GM18519 (cell line): ENCODE measurements at regions not wholly inside any gene's neighbourhood (a gene's known extent, or its start where the extent isn't known, plus 50 kb on each side); places are given as distances from the start of the nearest gene placed in this dataset.

Experiments
- ATAC-seq: cut with Tn5 transposase; IDR thresholded peaks from one replicate; pipeline ENCODE4 v1.9.1; 2021; ENCODE audit warnings: mild to moderate bottlenecking, moderate library complexity; ENCODE audit not compliant: unreplicated experiment, low FRiP score

GRCh38 chr6:91633374-91634111, 1046.7 kb upstream of the MAP3K7 start:
- ATAC-seq = no peak

- ATAC-seq = no peak
These were observed 1045.4 kb upstream of the MAP3K7 start for GRCh38 chr6:91632308-91632707.

GRCh38 chr6:91631227-91631626, 1044.4 kb upstream of the MAP3K7 start:
- no peak for ATAC-seq

DNA sequence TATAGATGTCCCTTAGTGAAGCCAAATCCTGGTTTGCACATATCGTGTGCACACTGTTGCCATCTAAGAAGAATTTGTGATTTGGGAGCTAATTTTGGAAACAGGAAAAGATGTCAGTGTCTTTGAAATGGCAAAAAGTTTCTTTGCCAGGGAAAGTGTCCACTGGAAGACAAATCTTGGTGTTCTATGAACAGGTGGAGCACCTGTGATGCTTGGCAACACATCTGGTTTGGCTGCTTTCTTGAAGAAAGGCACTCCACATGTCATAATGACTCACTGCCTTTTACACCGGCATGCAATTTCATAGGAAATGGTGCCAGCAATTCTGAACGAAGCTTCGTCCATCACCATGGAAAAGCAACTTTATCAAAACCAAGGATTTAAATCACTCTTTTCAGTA, 1040.0 kb upstream of the MAP3K7 start:
- ATAC-seq = no peak

- no peak for ATAC-seq
These were observed 1026.6 kb upstream of the MAP3K7 start for GRCh38 chr6:91613481-91613880.

GRCh38 chr6:91611190-91611589, 1024.3 kb upstream of the MAP3K7 start:
- no peak for ATAC-seq

DNA sequence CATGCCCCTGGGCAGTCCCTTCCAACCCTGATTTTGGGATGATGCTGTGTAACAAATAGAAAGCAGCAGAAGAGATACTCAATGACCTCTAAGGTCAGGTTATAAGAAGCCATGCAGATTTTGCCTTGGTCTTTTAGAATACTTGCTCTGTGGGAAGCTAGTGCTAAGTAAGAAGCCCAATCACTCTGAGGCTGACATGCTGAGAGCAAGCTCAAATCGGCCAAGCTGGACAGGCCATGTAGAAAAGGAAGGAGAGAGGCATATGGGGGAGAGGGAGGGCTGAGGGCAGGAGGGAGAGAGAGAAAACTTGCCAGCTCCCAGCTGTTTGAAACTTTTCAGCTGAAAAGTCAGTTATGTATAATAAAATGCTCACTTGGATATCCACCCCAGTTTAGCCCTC, 1021.6 kb upstream of the MAP3K7 start:
- no peak for ATAC-seq

DNA sequence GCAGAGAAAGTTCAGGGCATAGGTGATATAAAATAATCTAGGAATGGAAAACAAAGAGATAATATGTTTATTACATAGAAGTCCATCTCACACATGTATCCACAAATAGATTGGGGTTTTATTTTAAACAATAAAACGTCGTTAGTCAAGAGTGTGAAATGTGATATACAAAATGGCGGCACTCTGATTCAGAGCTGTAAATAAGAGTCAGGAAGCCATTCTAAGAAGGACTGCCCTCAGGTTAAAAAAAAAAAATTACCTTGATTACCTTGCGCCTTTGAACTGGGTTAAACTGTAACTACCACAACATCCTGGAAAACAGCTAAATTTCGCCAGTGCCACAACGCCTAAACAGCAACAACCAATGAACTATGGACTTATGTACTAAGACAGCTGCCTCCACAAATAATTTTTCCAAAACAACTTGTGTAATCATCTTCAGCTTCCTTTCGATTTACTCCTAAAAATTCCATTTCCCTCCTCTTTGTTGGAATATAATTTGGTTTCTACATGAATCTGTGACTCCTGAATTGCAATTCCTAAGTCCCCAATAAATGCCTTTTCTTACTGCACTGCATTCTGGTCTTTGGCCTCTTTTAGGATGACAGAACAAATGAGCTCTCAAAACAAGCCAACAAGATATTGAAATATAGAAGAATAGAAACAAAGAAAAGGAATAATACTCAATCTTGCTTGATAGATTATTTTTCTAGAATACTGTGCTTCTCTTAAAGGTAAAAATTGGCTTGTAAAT, 1019.5 kb upstream of the MAP3K7 start:
- no peak for ATAC-seq

DNA sequence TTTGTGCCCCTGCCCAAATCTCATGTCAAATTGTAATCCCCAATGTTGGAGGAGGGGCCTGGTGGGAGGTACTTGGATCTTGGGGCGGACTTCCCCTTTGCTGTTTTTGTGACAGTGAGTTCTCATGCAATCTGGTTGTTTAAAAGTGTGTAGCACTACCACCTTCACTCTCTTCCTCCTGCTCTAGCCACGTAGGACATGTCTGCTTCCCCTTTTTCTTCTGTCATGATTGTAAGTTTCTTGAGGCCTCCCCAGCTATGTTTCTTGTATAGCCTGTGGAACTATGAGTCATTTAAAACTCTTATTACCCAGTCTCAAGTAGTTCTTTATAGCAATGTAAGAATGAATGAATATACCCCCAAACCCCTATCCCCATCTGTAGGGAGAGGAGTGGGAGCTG, 1013.7 kb upstream of the MAP3K7 start:
- ATAC-seq = no peak

DNA sequence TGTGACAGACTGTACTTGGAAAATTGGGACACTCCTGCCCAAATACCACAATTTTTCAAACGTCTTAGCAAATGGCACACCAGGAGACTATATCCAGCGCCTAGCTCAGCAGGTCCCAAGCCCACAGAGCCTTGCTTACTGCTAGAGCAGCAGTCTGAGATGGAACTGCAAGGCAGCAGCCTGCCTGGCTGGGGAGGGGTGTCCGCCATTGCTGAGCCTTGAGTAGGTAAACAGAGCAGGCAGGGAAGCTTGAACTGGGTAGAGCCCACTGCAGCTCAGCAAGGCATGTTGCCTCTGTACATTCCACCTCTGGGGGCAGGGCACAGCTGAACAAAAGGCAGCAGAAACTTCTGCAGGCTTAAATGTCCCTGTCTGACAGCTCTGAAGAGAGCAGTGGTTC, 1003.3 kb upstream of the MAP3K7 start:
- ATAC-seq = no peak

DNA sequence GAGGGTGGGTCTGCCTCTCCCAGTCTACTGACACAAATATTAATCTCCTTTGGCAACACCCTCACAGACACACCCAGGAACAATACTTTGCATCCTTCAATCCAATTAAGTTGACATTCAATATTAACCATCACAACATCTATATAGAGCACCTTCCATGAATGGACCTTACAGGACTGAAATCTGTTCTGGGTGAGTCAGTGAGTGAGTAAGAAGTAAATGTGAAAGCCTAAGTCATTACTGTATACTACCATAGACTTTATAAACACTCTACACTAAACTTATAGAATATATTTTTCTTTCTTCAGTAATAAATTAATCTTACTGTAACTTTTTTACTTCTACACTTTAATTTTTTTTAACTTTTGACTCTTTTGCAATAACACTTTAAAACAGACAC, 993.8 kb upstream of the MAP3K7 start:
- ATAC-seq = no peak

DNA sequence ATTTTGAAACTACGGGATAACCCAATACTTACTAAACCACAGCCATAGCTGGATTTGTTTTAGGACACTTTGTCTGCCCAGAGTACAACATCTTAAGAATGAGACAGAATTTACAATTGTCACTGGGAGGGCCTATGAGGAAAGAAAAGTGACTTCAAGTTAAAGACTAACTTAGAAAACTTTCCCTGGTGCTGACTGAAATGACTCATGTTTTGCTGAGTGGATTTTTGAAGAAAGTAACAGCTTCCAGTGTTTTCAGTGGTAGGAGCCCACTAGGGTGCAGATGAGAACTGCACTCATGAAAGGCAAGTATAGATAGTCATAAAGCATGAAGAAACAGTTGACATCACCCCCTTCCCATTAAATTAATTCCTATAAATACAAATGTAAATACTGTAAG, 988.2 kb upstream of the MAP3K7 start:
- ATAC-seq = no peak

DNA sequence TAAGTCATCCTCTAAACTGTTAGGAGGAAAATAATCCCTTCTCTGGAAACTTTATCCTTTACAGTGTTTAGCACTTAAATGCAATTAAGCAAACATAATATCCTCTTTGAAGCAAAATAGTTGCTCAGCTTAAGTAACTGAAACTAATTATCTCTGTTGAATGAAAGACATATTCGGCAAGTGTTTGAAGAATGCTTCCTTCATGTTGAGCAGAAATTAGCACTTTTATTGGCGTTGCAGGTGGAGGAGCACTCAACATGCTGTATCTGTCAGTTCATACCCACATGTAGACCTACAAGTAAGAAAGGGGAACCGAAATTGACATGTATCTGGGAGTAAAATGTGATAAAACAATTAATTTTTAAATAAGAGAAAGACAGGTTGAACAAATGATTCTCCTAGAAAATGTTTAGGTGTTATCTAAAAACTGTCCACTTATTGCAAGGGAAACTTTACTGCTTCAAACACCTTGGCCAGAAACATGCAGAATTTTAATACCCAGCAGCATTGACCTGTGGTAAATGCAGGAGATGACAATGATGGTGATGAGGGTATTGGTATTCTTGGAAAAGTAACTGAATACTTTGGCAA, 987.0 kb upstream of the MAP3K7 start:
- ATAC-seq = no peak

DNA sequence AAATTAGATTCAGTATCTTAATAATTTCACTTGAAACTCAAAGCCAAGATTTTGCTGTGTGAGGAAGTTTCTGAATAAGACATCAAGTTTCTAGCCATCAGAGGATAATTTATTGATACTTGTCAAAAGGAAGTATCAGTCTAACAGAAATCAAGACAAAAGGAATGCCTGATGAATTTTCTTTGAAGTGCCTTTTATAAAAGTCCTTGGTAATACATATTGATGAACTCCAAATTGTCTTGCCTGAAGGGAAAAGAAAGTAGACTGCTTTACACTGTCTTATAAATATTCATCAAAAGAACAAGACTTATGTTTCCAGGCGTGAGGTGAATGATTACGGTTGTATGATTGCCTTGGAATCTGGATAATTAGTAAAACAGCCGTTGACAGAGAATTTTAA, 986.0 kb upstream of the MAP3K7 start:
- ATAC-seq = no peak

- no peak for ATAC-seq
These were observed 982.2 kb upstream of the MAP3K7 start for GRCh38 chr6:91569071-91569470.

DNA sequence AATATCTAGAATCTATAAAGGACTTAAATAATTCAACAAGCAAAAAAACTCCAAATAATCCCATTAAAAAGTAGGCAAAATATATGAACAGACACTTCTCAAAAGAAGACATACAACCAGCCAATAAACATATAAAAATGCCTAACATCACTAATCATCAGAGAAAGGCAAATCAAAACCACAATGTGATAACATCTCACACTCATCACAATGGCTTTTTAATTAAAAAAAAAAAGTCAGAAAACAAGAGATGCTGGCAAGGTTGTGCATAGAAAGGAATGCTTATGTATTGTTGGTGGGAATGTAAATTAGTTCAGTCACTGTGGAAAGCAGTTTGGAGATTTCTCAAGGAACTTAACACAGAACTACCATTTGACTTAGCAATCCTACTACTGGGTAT, 979.6 kb upstream of the MAP3K7 start:
- no peak for ATAC-seq

GRCh38 chr6:91565207-91565606, 978.3 kb upstream of the MAP3K7 start:
- ATAC-seq = no peak

DNA sequence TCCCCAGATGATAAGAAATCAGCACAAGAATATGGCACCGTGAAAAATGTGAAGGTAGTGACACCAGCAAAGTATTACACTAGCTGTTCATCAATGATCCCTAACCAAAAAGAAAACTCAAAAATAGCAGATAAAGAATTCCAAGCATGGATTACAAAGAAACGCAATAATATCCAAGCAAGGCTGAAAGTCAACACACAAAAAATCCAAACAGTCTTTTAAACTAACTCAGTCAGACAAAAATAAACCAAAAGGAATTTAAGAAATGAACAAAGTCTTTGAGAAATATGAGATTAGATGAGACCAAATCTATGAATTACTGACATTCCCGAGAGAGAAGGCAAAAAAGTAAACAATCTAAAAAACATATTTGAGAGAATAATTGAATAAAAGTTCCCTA, 976.1 kb upstream of the MAP3K7 start:
- ATAC-seq = no peak

DNA sequence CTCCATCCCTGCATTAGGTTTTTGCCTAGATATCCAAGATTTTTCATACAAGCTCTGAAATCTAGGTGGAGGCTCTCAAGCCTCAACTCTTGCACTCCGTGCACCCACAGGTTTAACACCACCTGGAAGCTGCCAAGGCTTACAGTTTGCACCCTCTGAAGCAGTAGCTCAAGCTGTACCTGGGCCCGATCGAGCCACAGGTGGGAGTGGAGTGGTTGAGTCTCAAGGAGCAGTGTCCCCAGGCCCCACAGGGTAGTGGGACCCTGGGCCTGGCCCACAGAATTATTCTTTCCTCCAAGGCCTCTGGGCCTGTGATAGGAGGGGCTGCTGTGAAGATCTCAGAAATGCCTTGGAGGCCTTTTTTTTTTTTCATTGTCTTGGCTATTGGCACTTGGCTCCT, 973.5 kb upstream of the MAP3K7 start:
- ATAC-seq = no peak

- ATAC-seq = no peak
These were observed 954.0 kb upstream of the MAP3K7 start for GRCh38 chr6:91540902-91541301.

DNA sequence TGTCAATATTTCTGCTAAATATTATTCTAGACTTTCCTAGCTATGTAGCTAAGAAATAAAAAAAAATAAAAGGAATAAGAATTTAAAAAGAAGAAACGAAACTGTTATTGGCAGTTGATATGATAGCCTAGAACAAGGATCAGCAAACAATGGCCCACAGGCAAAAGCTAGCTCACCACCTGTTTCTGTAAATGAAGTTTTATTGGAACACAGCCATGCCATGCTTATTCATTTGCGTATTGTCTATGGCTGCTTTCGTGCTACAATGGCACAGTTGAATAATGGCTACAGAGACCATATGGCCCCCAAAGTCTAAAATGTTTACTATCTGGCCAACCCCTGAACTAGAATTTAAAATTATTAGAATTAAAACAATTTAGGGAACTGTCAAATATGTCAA, 952.6 kb upstream of the MAP3K7 start:
- no peak for ATAC-seq

DNA sequence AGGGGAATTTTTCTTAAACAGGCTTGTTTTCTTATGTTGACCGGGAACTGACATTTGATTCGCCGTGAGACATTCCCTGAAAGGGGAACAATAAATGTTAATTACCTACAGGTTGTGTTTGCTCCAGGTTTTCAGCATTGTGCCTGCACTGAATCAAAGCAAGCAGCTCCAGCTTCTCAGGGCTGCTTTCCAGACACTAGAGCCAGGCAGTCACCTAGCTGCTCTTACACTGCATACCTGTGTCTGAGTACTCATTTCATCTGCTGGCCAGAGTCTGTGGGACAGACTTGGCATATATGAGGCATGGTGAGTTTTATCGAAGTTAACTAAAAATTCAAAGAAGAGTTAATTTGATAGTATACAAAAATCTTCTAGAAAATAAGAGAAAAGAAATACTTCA, 951.8 kb upstream of the MAP3K7 start:
- no peak for ATAC-seq
